Caco-2 (cell line): ENCODE measurements at regions not wholly inside any gene's neighbourhood (a gene's known extent, or its start where the extent isn't known, plus 50 kb on each side); places are given as distances from the start of the nearest gene placed in this dataset.

ENCODE experiments used
- BruUV-seq: library from RNA; stranded (reverse); fragments of 400-500 nt; replicated peaks from 2 replicates; lab custom pipeline; 2021; lab: Mats Ljungman, UMichigan
- CTCF ChIA-PET: fragments of 300-600 bp; sonication (Branson Sonifier 250); formaldehyde crosslinking; loops from one replicate; lab custom pipeline; 2022; ENCODE audit warnings: antibody characterized with exemption; lab: Charles Lee
- POLR2A ChIA-PET: fragments of 300-600 bp; sonication (Branson Sonifier 250); formaldehyde crosslinking; loops from one replicate; lab custom pipeline; 2022; ENCODE audit warnings: antibody characterized with exemption; lab: Charles Lee
- DNase-seq, 2 experiments: peaks; one replicate each; pipeline versions ENCODE4 v3.0.0 to v3.0.0-alpha.2; 2020 to 2022
- H3K27me3 ChIP-seq: replicated peaks from 2 replicates; pipeline ENCODE4 v1.6.0; 2011; ENCODE audit warnings: low read length; ENCODE audit not compliant: control insufficient read depth, insufficient read depth
- H3K36me3 ChIP-seq: 2 replicates; pipeline ENCODE4 v1.5.1; 2011; ENCODE audit warnings: low read length; ENCODE audit not compliant: control insufficient read depth, insufficient read depth
- H3K4me1 ChIP-seq: fragments of 250-450 bp; sonication (Bioruptor Pico); 2 replicates; pipeline ENCODE4 v1.5.1; 2020; ENCODE audit warnings: mild to moderate bottlenecking
- H3K4me3 ChIP-seq: 2 replicates; pipeline ENCODE4 v1.5.1; 2011; ENCODE audit warnings: low read depth, mild to moderate bottlenecking, control low read depth, low read length
- H3K9me3 ChIP-seq: fragments of 250-450 bp; sonication (Bioruptor Pico); 2 replicates; pipeline ENCODE4 v1.5.1; 2020; ENCODE audit warnings: mild to moderate bottlenecking, moderate library complexity
- H3K27ac Mint-ChIP-seq: one replicate; pipeline ENCODE4 v1.8.0; 2022; ENCODE audit warnings: mixed read lengths; ENCODE audit not compliant: unreplicated experiment
- H3K27me3 Mint-ChIP-seq: one replicate; pipeline ENCODE4 v1.8.0; 2022; ENCODE audit warnings: mixed read lengths; ENCODE audit not compliant: insufficient read depth, unreplicated experiment
- H3K36me3 Mint-ChIP-seq: one replicate; pipeline ENCODE4 v1.8.0; 2022; ENCODE audit warnings: mild to moderate bottlenecking, mixed read lengths; ENCODE audit not compliant: insufficient read depth, unreplicated experiment
- H3K4me1 Mint-ChIP-seq: one replicate; pipeline ENCODE4 v1.8.0; 2022; ENCODE audit warnings: low read depth, mixed read lengths; ENCODE audit not compliant: unreplicated experiment
- H3K4me3 Mint-ChIP-seq: one replicate; pipeline ENCODE4 v1.8.0; 2022; ENCODE audit warnings: mild to moderate bottlenecking, moderate library complexity, mixed read lengths; ENCODE audit not compliant: unreplicated experiment
- H3K9me3 Mint-ChIP-seq: one replicate; pipeline ENCODE4 v1.8.0; 2022; ENCODE audit warnings: mixed read lengths; ENCODE audit not compliant: unreplicated experiment
- CTCF ChIP-seq, 2 experiments: fragments of 200-600 bp in 1 of 2; IDR thresholded peaks; 1 replicate in 1 of 2; 2 replicates in 1 of 2; pipeline versions ENCODE4 v1.5.1 to v1.8.0; 2011 to 2022; ENCODE audit warnings: antibody characterized with exemption in 1 of 2, control low read depth in 1 of 2, inconsistent platforms in 1 of 2, low read depth in 1 of 2, low read length in 1 of 2, mild to moderate bottlenecking in 1 of 2, moderate library complexity in 1 of 2; ENCODE audit not compliant: insufficient read depth in 1 of 2, severe bottlenecking in 1 of 2, unreplicated experiment in 1 of 2
- intact Hi-C: fragments of 100-400 bp; cut with micrococcal nuclease; formaldehyde crosslinking; loops from one replicate; pipeline ENCODE4 v1.10.0; 2022; ENCODE audit not compliant: unreplicated experiment

GRCh38 chr2:180343528-180344345 lies 336.6 kb upstream of the CWC22 start:
- H3K4me1 ChIP-seq = no peaks in the 10 kb centered on the region
- ChIA-PET POLR2A (no interaction called here), CTCF (no interaction called here)
- no peaks in the 10 kb centered on the region for H3K9me3 ChIP-seq
- no peak overlapping the region for H3K4me3 ChIP-seq
- Mint-ChIP-seq H3K36me3 (no peaks in the 10 kb centered on the region), H3K27me3 (no peaks in the 10 kb centered on the region), H3K4me3 (no peak overlapping the region), H3K9me3 (peaks cover 9% of the 10 kb centered on the region), H3K27ac (no peak overlapping the region), H3K4me1 (no peaks in the 10 kb centered on the region)
- no peak for DNase-seq
- BruUV-seq = no TSS peak
- TF ChIP-seq CTCF (IDR thresholded peaks at IDR 0.05; ENCODE audit: insufficient read depth in 1 of 2, low read depth in 1 of 2, low read length in 1 of 2, severe bottlenecking in 1 of 2, unreplicated experiment in 1 of 2) = no peak
- no peaks in the 10 kb centered on the region for H3K36me3 ChIP-seq
- no peaks in the 10 kb centered on the region for H3K27me3 ChIP-seq
- intact Hi-C loops = no loop called here

DNA sequence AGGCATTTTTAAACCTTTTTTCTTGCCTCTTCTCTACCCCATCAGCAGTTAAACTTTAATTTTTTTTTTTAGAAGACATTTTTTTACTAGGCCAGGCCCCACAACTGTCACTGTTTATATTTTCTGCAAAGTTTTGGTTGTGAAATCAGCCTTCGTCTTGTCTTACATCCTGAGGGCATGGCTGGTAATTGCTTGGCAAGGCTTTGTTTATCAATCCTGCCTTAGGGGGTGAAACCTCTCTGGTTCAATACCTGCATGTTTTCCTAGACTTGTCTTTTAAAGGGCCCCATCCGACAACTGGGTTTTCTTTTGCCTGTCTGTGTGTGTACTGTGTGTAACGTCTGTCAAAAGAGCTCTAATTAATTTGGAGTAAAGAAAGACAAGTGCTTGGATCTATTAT lies 330.0 kb upstream of the CWC22 start:
- TF ChIP-seq CTCF (IDR thresholded peaks at IDR 0.05; ENCODE audit: insufficient read depth in 1 of 2, low read depth in 1 of 2, low read length in 1 of 2, severe bottlenecking in 1 of 2, unreplicated experiment in 1 of 2) = no peak

DNA sequence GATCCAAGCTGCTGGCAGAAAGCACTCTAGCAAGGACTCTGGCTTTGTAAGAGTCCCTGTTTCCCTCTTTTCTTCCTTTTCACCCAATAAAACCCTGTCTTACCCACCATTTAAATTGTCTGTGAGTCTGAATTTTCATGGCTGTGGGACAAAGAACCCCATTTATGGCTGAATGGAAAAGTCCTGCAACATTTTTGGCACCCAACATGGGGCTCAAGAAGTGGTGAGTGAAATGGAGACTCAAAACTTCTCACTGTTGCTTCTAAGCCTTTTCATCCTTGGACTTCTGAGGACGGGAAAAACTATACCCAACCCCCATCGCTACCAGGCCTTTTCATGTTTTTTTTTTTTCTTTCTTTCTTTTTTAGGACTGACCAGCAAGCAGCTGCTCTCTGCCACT lies 329.5 kb upstream of the CWC22 start:
- ChIA-PET CTCF (no interaction called here), POLR2A (no interaction called here)
- Histone ChIP-seq H3K27me3 (no peaks in the 10 kb centered on the region), H3K36me3 (no peaks in the 10 kb centered on the region), H3K4me1 (no peaks in the 10 kb centered on the region), H3K4me3 (no peak overlapping the region), H3K9me3 (peaks cover 4% of the 10 kb centered on the region; the same call in 1 of the 2 replicates)
- intact Hi-C loops = no loop called here
- no peaks in the 10 kb centered on the region for H3K36me3 Mint-ChIP-seq
- no TSS peak for BruUV-seq
- no peaks in the 10 kb centered on the region for H3K27me3 Mint-ChIP-seq
- no peak overlapping the region for H3K4me3 Mint-ChIP-seq
- no peaks in the 10 kb centered on the region for H3K4me1 Mint-ChIP-seq
- TF ChIP-seq CTCF (IDR thresholded peaks at IDR 0.05; ENCODE audit: insufficient read depth in 1 of 2, low read depth in 1 of 2, low read length in 1 of 2, severe bottlenecking in 1 of 2, unreplicated experiment in 1 of 2) = no peak
- no peak overlapping the region for H3K27ac Mint-ChIP-seq
- peaks cover 49% of the 10 kb centered on the region for H3K9me3 Mint-ChIP-seq
- no peak for DNase-seq

More for the DNA sequence above, 330.0 kb upstream of the CWC22 start:
- Mint-ChIP-seq H3K9me3 (peaks cover 49% of the 10 kb centered on the region), H3K27me3 (no peaks in the 10 kb centered on the region), H3K36me3 (no peaks in the 10 kb centered on the region), H3K27ac (no peak overlapping the region), H3K4me3 (no peak overlapping the region), H3K4me1 (no peaks in the 10 kb centered on the region)
- Histone ChIP-seq H3K4me1 (no peaks in the 10 kb centered on the region), H3K27me3 (no peaks in the 10 kb centered on the region), H3K9me3 (peaks cover 4% of the 10 kb centered on the region; the same call in 1 of the 2 replicates), H3K36me3 (no peaks in the 10 kb centered on the region), H3K4me3 (no peak overlapping the region)
- POLR2A ChIA-PET = no interaction called here
- CTCF ChIA-PET = no interaction called here
- DNase-seq = no peak
- no TSS peak for BruUV-seq
- intact Hi-C loops = no loop called here
